GM10266 (cell line): ENCODE measurements at regions not wholly inside any gene's neighbourhood (a gene's known extent, or its start where the extent isn't known, plus 50 kb on each side); places are given as distances from the start of the nearest gene placed in this dataset.

Experiments used
- DNase-seq: peaks from one replicate; pipeline ENCODE4 v3.0.0; 2012; ENCODE audit errors: extremely low spot score
- TF ChIP-seq, protein P1 (sequence below): IDR thresholded peaks from 2 replicates; pipeline ENCODE4 v1.5.1; 2012; ENCODE audit warnings: mild to moderate bottlenecking, low read depth; ENCODE audit not compliant: control insufficient read depth, insufficient read depth; ENCODE audit errors: missing control alignments

- DNase-seq: no peak
- TF ChIP-seq, protein P1, sequence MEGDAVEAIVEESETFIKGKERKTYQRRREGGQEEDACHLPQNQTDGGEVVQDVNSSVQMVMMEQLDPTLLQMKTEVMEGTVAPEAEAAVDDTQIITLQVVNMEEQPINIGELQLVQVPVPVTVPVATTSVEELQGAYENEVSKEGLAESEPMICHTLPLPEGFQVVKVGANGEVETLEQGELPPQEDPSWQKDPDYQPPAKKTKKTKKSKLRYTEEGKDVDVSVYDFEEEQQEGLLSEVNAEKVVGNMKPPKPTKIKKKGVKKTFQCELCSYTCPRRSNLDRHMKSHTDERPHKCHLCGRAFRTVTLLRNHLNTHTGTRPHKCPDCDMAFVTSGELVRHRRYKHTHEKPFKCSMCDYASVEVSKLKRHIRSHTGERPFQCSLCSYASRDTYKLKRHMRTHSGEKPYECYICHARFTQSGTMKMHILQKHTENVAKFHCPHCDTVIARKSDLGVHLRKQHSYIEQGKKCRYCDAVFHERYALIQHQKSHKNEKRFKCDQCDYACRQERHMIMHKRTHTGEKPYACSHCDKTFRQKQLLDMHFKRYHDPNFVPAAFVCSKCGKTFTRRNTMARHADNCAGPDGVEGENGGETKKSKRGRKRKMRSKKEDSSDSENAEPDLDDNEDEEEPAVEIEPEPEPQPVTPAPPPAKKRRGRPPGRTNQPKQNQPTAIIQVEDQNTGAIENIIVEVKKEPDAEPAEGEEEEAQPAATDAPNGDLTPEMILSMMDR: no peak
Observed at GRCh38 chr7:116322541-116322940, 112.2 kb downstream of the TES start.

- TF ChIP-seq, protein P1: no peak
- no peak for DNase-seq
Observed at GRCh38 chr7:116324582-116324981, 114.2 kb downstream of the TES start.

- no peak for DNase-seq
- TF ChIP-seq, protein P1: no peak
Observed at GRCh38 chr7:116325517-116325916, 115.2 kb downstream of the TES start.

GRCh38 chr7:116327135-116327534 is 116.8 kb downstream of the TES start:
- no peak for DNase-seq
- TF ChIP-seq, protein P1: no peak

- DNase-seq: no peak
- TF ChIP-seq, protein P1: no peak
Observed at GRCh38 chr7:116327752-116328151, 117.4 kb downstream of the TES start.

DNA sequence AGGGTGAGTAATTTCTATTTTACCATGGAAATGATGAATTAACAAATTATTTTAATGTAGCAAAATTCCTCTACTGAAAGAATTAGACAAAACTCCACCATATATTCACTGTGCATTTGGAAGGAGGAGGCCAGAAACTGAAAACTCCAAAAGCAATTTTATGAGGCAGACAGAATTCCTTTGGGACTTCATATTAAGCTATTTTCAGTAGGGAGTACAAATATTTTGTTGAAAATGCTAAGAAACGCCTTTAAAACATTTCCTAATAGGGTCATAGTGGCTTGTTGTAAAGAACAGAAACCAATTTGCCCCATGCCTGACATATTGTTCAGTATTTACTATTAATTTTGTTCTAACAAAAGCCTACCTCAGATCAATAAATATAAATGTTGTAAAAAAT is 117.8 kb downstream of the TES start:
- TF ChIP-seq, protein P1: no peak
- DNase-seq: no peak

DNA sequence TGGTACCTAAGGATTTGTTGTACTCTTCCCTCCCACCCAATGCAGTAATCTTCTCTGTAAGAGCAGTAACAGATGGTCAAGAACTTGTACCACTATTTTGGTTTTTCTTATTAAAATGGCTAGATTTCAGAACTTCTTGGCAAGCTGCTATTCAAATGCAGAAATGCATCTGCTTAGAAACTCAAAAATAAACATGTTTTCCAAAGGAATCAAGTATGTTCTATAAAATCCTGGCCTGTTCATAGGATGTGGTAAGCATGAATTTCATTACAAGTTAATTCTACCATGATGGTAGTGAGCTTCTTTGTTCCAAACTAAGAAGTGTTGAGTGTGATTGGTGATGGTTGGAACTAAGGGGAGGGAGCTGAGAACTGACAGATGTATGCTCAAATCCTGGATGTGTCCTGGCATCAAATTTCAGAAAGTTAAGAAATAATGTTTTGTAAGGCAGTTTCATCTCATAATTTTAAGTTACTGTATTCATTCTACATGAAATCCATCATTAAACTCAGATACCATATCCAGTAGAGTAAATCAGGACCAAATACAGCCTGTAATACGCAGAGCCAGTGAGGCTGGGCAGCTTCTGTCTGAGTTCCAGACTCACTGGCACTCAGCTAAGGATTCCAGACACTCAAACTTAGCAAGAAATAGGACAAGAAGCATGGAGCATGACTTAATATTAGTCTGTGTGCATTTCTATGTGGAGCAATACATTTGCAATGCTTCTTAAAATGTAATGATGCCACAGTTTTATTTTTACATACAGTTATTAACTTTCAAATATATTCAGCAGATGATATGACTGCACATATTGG is 119.6 kb downstream of the TES start:
- TF ChIP-seq, protein P1: no peak
- DNase-seq: no peak
